SK-N-SH treated with all-trans-retinoic acid at 6 μM for 48 hours (cell line): ENCODE measurements at regions not wholly inside any gene's neighbourhood (a gene's known extent, or its start where the extent isn't known, plus 50 kb on each side); places are given as distances from the start of the nearest gene placed in this dataset.

Experiments used
- ATAC-seq: fragments of 200-7000 bp; cut with Tn5 transposase; 3 replicates; pipeline ENCODE4 v1.9.1; 2020; ENCODE audit warnings: mild to moderate bottlenecking, moderate library complexity
- ARNTL ChIP-seq: fragments of 450-650 bp; formaldehyde crosslinking; IDR thresholded peaks from 2 replicates; pipeline ENCODE4 v1.5.0; 2020; ENCODE audit warnings: low read depth, mild to moderate bottlenecking, moderate library complexity, borderline replicate concordance
- BACH2 ChIP-seq: fragments of 250-450 bp; sonication (Bioruptor Pico); IDR thresholded peaks from 2 replicates; pipeline ENCODE4 v1.9.0; 2021; ENCODE audit warnings: mild to moderate bottlenecking, borderline replicate concordance
- CSDC2 ChIP-seq: fragments of 250-450 bp; sonication (Bioruptor Pico); IDR thresholded peaks from 2 replicates; pipeline ENCODE4 v1.5.0; 2020; ENCODE audit warnings: mild to moderate bottlenecking, moderate library complexity
- ESRRG ChIP-seq: fragments of 250-450 bp; sonication (Bioruptor Pico); IDR thresholded peaks from 2 replicates; pipeline ENCODE4 v1.6.1; 2021; ENCODE audit warnings: mild to moderate bottlenecking
- GLIS3 ChIP-seq: fragments of 250-450 bp; sonication (Bioruptor Pico); IDR thresholded peaks from 2 replicates; pipeline ENCODE4 v1.5.0; 2020; ENCODE audit warnings: mild to moderate bottlenecking, moderate library complexity
- ISL1 ChIP-seq: fragments of 250-450 bp; sonication (Bioruptor Pico); IDR thresholded peaks from 2 replicates; pipeline ENCODE4 v2.1.2; 2022; ENCODE audit warnings: mild to moderate bottlenecking, moderate library complexity
- OSR1 ChIP-seq: fragments of 250-450 bp; sonication (Bioruptor Pico); IDR thresholded peaks from 2 replicates; pipeline ENCODE4 v1.8.0; 2022; ENCODE audit warnings: moderate library complexity, mild to moderate bottlenecking, inconsistent platforms
- PPARA ChIP-seq: fragments of 250-450 bp; sonication (Bioruptor Pico); IDR thresholded peaks from 2 replicates; pipeline ENCODE4 v1.5.0; 2020; ENCODE audit warnings: mild to moderate bottlenecking, borderline replicate concordance
- RARB ChIP-seq: fragments of 250-450 bp; sonication (Bioruptor Pico); IDR thresholded peaks from 2 replicates; pipeline ENCODE4 v1.8.0; 2021; ENCODE audit warnings: mild to moderate bottlenecking, moderate library complexity
- SNAI2 ChIP-seq: fragments of 250-450 bp; sonication (Bioruptor Pico); IDR thresholded peaks from 2 replicates; pipeline ENCODE4 v1.5.0; 2020; ENCODE audit warnings: mild to moderate bottlenecking, moderate library complexity
- TCF4 ChIP-seq: fragments of 250-450 bp; sonication (Bioruptor Pico); IDR thresholded peaks from 2 replicates; pipeline ENCODE4 v1.8.0; 2021; ENCODE audit warnings: mild to moderate bottlenecking, moderate library complexity, borderline replicate concordance
- TOX ChIP-seq: fragments of 250-450 bp; sonication (Bioruptor Pico); IDR thresholded peaks from 2 replicates; pipeline ENCODE4 v1.8.0; 2021; ENCODE audit warnings: mild to moderate bottlenecking, moderate library complexity, borderline replicate concordance
- ZC3H10 ChIP-seq: fragments of 250-450 bp; sonication (Bioruptor Pico); IDR thresholded peaks from 2 replicates; pipeline ENCODE4 v1.5.1; 2021; ENCODE audit warnings: mild to moderate bottlenecking, moderate library complexity
- ZFP3 ChIP-seq: fragments of 250-450 bp; sonication (Bioruptor Pico); IDR thresholded peaks from 2 replicates; pipeline ENCODE4 v1.5.0; 2020; ENCODE audit warnings: mild to moderate bottlenecking, moderate library complexity
- ZFP30 ChIP-seq: fragments of 450-650 bp; formaldehyde crosslinking; IDR thresholded peaks from 2 replicates; pipeline ENCODE4 v1.5.0; 2022; ENCODE audit warnings: mild to moderate bottlenecking, moderate library complexity
- ZNF565 ChIP-seq: fragments of 450-650 bp; formaldehyde crosslinking; conservative IDR thresholded peaks from 2 replicates; pipeline ENCODE4 v1.5.0; 2020; ENCODE audit warnings: low read depth, mild to moderate bottlenecking, moderate library complexity
- ZNF70 ChIP-seq: fragments of 450-650 bp; formaldehyde crosslinking; IDR thresholded peaks from 2 replicates; pipeline ENCODE4 v1.5.0; 2020; ENCODE audit warnings: mild to moderate bottlenecking, moderate library complexity
- ZNF8 ChIP-seq: fragments of 450-650 bp; formaldehyde crosslinking; IDR thresholded peaks from 2 replicates; pipeline ENCODE4 v1.5.0; 2020; ENCODE audit warnings: mild to moderate bottlenecking, moderate library complexity
- TF ChIP-seq, protein P1 (sequence below): fragments of 250-450 bp; sonication (Bioruptor Pico); IDR thresholded peaks from 2 replicates; pipeline ENCODE4 v1.5.1; 2021; ENCODE audit warnings: mild to moderate bottlenecking, moderate library complexity
- TF ChIP-seq, protein P2 (sequence below): fragments of 250-450 bp; sonication (Bioruptor Pico); IDR thresholded peaks from 2 replicates; pipeline ENCODE4 v1.8.0; 2021; ENCODE audit warnings: low read depth, mild to moderate bottlenecking, moderate library complexity, borderline replicate concordance
- TF ChIP-seq, protein P3 (sequence below): fragments of 250-450 bp; sonication (Bioruptor Pico); IDR thresholded peaks from 2 replicates; pipeline ENCODE4 v1.5.0; 2020; ENCODE audit warnings: mild to moderate bottlenecking, moderate library complexity
- TF ChIP-seq, protein P4 (sequence below): fragments of 250-450 bp; sonication (Bioruptor Pico); IDR thresholded peaks from 2 replicates; pipeline ENCODE4 v1.8.0; 2020; ENCODE audit warnings: mild to moderate bottlenecking, moderate library complexity, borderline replicate concordance

DNA sequence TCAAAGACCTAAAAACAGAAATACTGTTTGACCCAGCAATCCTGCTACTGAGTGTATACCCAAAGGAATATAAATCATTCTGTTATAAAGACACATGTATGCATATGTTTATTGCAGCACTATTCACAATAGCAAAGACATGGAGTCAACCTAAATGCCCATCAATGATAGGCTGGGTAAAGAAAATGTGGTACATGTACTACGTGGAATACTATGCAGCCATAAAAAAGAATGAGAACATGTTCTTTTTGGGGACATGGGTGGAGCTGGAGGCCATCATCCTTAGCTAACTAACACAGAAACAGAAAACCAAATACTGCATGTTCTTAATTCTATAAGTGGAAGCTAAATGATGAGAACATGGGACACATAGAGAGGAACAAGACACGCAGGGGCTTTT is 155.2 kb upstream of the KCNJ16 start:
- TF ChIP-seq ZNF8 (CRISPR knock-in tag) (peak; percentile 92), BACH2 (CRISPR knock-in tag) (no peak)
- ATAC-seq = no peak

DNA sequence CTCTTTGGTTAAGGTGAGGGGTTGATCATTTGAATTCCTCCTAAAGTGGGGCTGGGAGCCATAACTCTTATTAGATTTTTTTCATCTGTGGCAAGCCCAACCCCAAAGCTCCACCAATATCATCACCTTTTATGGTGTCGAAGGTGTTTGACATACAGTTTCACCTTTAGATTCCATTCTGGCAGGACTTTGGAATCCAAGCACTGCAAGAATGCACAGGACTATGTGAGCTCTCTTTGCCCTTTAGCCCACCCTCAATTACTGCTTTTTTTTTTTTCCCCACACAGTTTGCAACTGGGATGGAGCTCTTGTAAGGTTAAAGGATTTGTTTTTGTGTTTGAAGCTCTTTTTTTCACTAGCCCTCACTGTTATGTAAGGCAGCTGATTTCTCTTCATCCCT is 154.0 kb upstream of the KCNJ16 start:
- TF ChIP-seq ZNF8 (CRISPR knock-in tag) (no peak), ZC3H10 (CRISPR knock-in tag) (no peak)
- TF ChIP-seq, all 23 proteins: peak for 0
- no peak for ATAC-seq

DNA sequence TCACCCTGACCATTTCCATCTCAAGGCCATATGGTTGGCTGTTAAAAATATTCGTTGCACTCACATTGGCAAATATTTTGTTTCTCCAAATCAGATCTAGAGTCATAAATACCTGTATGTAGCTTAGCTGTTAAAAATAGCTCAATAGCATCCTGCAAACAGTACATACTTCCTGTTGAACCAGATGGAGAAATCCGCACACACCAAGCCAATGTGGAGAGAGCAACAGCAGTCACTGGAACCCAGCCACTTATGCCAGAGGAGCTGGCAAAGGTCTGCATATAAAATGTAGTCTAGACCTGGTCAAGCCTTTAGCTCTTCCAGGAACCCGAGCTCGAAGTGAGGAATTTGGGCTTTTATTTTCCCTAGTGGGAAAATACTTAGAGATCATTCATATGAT is 146.4 kb upstream of the KCNJ16 start:
- TF ChIP-seq ESRRG (CRISPR knock-in tag) (no peak), ZNF8 (CRISPR knock-in tag) (no peak), ZNF70 (CRISPR knock-in tag) (no peak), TCF4 (CRISPR knock-in tag) (no peak), TOX (CRISPR knock-in tag) (no peak), CSDC2 (CRISPR knock-in tag) (no peak), BACH2 (CRISPR knock-in tag) (no peak), ISL1 (no peak), ZNF565 (CRISPR knock-in tag) (no peak), SNAI2 (no peak), ZFP3 (CRISPR knock-in tag) (no peak), GLIS3 (CRISPR knock-in tag) (no peak), ZFP30 (no peak), RARB (CRISPR knock-in tag) (no peak)
- ATAC-seq = no peak

DNA sequence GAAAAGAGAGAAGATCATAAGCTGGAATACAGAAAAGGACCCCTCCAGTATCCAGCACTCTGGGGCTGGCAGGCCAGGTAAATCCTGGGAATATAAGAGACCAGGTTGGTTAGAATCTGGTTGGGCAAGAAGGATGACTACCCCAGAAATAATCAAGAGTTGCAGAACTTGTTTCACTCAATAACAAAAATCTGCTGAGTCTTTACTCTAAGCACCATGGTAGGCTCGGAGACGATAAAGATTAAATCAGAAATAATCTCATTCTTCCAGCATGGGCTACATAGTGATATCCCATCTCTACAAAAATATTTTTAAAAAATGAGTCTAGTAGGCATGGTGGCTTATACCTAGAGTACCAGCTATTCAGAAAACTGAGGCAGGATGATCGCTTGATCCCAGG is 138.0 kb upstream of the KCNJ16 start:
- ATAC-seq = no peak
- TF ChIP-seq RARB (CRISPR knock-in tag) (no peak), ZNF565 (CRISPR knock-in tag) (no peak), OSR1 (no peak), ARNTL (CRISPR knock-in tag) (no peak), ZNF8 (CRISPR knock-in tag) (no peak), CSDC2 (CRISPR knock-in tag) (no peak), ZFP3 (CRISPR knock-in tag) (no peak), PPARA (CRISPR knock-in tag) (no peak)
- TF ChIP-seq, protein P1, sequence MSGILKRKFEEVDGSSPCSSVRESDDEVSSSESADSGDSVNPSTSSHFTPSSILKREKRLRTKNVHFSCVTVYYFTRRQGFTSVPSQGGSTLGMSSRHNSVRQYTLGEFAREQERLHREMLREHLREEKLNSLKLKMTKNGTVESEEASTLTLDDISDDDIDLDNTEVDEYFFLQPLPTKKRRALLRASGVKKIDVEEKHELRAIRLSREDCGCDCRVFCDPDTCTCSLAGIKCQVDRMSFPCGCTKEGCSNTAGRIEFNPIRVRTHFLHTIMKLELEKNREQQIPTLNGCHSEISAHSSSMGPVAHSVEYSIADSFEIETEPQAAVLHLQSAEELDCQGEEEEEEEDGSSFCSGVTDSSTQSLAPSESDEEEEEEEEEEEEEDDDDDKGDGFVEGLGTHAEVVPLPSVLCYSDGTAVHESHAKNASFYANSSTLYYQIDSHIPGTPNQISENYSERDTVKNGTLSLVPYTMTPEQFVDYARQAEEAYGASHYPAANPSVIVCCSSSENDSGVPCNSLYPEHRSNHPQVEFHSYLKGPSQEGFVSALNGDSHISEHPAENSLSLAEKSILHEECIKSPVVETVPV (CRISPR knock-in tag) = no peak

DNA sequence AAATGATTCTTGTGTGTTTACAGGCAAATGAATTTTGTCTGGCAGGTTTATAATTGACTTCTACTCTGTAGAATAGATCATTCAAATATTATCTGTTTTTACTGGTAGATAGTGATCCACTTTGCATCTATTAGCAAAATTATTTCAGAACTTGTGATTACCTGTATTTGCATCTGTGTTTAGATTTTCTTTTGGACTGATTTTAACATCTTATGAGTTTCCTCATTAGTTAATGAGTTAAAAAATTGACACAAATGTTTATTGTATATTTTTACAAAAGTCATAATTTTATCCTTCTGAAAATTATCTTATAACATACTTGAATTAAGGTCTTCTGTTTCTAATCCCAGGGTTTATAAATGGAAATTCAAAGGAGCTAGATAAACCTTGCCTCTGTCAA is 132.0 kb upstream of the KCNJ16 start:
- ATAC-seq = no peak
- TF ChIP-seq ZFP3 (CRISPR knock-in tag) (no peak), BACH2 (CRISPR knock-in tag) (no peak), GLIS3 (CRISPR knock-in tag) (no peak), ARNTL (CRISPR knock-in tag) (no peak)
- TF ChIP-seq, all 23 proteins: peak for 0

DNA sequence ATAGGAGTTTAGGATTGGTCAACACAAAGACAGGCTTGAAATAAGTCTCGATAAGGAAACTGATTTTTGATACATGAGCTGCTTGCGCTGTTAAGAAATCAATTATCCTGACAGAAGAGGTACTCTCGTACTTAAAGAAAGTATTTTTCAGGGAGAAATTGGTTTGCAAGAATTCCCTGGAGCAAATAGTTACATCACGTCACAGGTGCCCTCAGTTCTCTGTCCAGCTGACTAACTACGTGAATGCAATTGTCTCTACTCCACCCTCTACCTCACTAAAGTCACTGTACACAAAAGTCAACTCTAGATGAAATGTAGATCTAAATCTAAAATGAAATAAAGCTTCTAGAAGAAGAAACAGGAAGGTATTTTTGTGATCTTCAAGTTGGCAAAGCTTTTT is 130.6 kb upstream of the KCNJ16 start:
- ATAC-seq = no peak

More for the DNA sequence above, 130.6 kb upstream of the KCNJ16 start:
- TF ChIP-seq TCF4 (CRISPR knock-in tag) = no peak
- no peak for TF ChIP-seq BACH2 (CRISPR knock-in tag)
- TF ChIP-seq RARB (CRISPR knock-in tag) = no peak
- no peak for TF ChIP-seq SNAI2
- TF ChIP-seq ISL1 = no peak
- no peak for TF ChIP-seq ZNF70 (CRISPR knock-in tag)
- no peak for TF ChIP-seq ZNF565 (CRISPR knock-in tag)
- no peak for TF ChIP-seq GLIS3 (CRISPR knock-in tag)
- TF ChIP-seq ESRRG (CRISPR knock-in tag) = no peak
- no peak for TF ChIP-seq ZFP30
- TF ChIP-seq PPARA (CRISPR knock-in tag) = no peak
- TF ChIP-seq ZC3H10 (CRISPR knock-in tag) = no peak
- no peak for TF ChIP-seq ZNF8 (CRISPR knock-in tag)
- TF ChIP-seq, protein P2, sequence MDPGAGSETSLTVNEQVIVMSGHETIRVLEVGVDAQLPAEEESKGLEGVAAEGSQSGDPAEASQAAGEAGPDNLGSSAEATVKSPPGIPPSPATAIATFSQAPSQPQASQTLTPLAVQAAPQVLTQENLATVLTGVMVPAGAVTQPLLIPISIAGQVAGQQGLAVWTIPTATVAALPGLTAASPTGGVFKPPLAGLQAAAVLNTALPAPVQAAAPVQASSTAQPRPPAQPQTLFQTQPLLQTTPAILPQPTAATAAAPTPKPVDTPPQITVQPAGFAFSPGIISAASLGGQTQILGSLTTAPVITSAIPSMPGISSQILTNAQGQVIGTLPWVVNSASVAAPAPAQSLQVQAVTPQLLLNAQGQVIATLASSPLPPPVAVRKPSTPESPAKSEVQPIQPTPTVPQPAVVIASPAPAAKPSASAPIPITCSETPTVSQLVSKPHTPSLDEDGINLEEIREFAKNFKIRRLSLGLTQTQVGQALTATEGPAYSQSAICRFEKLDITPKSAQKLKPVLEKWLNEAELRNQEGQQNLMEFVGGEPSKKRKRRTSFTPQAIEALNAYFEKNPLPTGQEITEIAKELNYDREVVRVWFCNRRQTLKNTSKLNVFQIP (CRISPR knock-in tag) = no peak
- TF ChIP-seq ZFP3 (CRISPR knock-in tag) = no peak
- TF ChIP-seq CSDC2 (CRISPR knock-in tag) = no peak
- TF ChIP-seq, protein P3, sequence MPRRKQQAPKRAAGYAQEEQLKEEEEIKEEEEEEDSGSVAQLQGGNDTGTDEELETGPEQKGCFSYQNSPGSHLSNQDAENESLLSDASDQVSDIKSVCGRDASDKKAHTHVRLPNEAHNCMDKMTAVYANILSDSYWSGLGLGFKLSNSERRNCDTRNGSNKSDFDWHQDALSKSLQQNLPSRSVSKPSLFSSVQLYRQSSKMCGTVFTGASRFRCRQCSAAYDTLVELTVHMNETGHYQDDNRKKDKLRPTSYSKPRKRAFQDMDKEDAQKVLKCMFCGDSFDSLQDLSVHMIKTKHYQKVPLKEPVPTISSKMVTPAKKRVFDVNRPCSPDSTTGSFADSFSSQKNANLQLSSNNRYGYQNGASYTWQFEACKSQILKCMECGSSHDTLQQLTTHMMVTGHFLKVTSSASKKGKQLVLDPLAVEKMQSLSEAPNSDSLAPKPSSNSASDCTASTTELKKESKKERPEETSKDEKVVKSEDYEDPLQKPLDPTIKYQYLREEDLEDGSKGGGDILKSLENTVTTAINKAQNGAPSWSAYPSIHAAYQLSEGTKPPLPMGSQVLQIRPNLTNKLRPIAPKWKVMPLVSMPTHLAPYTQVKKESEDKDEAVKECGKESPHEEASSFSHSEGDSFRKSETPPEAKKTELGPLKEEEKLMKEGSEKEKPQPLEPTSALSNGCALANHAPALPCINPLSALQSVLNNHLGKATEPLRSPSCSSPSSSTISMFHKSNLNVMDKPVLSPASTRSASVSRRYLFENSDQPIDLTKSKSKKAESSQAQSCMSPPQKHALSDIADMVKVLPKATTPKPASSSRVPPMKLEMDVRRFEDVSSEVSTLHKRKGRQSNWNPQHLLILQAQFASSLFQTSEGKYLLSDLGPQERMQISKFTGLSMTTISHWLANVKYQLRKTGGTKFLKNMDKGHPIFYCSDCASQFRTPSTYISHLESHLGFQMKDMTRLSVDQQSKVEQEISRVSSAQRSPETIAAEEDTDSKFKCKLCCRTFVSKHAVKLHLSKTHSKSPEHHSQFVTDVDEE (CRISPR knock-in tag) = no peak
- TF ChIP-seq, protein P4, sequence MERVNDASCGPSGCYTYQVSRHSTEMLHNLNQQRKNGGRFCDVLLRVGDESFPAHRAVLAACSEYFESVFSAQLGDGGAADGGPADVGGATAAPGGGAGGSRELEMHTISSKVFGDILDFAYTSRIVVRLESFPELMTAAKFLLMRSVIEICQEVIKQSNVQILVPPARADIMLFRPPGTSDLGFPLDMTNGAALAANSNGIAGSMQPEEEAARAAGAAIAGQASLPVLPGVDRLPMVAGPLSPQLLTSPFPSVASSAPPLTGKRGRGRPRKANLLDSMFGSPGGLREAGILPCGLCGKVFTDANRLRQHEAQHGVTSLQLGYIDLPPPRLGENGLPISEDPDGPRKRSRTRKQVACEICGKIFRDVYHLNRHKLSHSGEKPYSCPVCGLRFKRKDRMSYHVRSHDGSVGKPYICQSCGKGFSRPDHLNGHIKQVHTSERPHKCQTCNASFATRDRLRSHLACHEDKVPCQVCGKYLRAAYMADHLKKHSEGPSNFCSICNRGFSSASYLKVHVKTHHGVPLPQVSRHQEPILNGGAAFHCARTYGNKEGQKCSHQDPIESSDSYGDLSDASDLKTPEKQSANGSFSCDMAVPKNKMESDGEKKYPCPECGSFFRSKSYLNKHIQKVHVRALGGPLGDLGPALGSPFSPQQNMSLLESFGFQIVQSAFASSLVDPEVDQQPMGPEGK (CRISPR knock-in tag) = no peak
